ENCODE measurements at regions not wholly inside any gene's neighbourhood (a gene's known extent, or its start where the extent isn't known, plus 50 kb on each side); places are given as distances from the start of the nearest gene placed in this dataset.

DNA sequence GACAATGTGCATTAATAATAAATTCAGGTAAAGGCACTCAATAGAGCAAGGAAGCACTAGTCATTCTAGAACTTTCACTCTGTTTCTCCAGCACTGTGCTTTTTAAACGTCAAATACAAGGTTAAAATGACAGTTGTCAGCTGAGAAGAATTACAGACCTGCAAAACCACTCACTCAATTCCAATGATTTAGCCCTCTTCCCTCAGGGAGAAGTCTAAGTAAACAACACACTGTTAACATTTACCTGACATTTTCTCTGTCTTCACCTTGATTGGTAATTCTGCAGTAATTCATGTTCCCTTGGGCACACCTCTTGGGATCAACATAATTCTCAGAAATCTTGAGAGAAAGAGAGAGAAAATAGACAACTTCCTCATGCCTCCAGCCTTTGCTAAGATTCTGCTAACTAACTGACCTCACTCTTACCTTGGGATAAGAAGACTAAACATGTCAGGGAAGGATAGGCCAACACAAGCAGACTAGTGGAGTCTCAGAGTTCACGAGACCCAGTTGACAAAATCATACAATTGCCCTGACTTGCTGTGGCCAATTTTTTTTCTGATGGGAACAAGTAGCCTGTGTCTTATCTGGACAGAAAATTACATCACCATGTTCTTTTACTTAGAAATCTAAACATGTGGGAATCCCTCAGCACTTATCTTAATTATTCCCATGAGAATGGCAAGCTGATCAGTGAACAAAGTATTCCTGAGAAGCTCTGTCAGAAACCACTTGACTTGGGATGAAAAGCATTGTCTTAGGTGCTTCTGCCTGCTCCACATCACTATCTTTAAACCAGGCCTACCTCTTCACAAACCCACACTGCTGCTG, 516.8 kb upstream of the FAT3 start:
- no peak overlapping the region for H2AFZ ChIP-seq (ENCODE audit: low read length)
- no peaks in the 10 kb centered on the region for H3K9me2 ChIP-seq (replicated peaks; ENCODE audit: insufficient read depth, low read length)
- H4K20me1 ChIP-seq (ENCODE audit: insufficient read depth, low read length) = no peaks in the 10 kb centered on the region
- H3K79me2 ChIP-seq (ENCODE audit: low read length) = no peaks in the 10 kb centered on the region
- H3K9ac ChIP-seq (ENCODE audit: low read length) = no peak overlapping the region
- no peak overlapping the region for H3K27ac ChIP-seq (ENCODE audit: low read length)
- DNase-seq = no peak
- H3K4me2 ChIP-seq (ENCODE audit: low read depth, low read length) = no peak overlapping the region
- H3K36me3 ChIP-seq (replicated peaks; ENCODE audit: insufficient read depth, low read length) = no peaks in the 10 kb centered on the region
- H3K27me3 ChIP-seq (replicated peaks; ENCODE audit: insufficient read depth, low read length) = no peaks in the 10 kb centered on the region
- H3F3A ChIP-seq (ENCODE audit: insufficient read depth, low read length) = no peaks in the 10 kb centered on the region
- H3K4me1 ChIP-seq (ENCODE audit: low read length) = no peaks in the 10 kb centered on the region
- H3K9me3 ChIP-seq (replicated peaks; ENCODE audit: insufficient read depth, low read length) = no peaks in the 10 kb centered on the region
- TF ChIP-seq, protein P1, sequence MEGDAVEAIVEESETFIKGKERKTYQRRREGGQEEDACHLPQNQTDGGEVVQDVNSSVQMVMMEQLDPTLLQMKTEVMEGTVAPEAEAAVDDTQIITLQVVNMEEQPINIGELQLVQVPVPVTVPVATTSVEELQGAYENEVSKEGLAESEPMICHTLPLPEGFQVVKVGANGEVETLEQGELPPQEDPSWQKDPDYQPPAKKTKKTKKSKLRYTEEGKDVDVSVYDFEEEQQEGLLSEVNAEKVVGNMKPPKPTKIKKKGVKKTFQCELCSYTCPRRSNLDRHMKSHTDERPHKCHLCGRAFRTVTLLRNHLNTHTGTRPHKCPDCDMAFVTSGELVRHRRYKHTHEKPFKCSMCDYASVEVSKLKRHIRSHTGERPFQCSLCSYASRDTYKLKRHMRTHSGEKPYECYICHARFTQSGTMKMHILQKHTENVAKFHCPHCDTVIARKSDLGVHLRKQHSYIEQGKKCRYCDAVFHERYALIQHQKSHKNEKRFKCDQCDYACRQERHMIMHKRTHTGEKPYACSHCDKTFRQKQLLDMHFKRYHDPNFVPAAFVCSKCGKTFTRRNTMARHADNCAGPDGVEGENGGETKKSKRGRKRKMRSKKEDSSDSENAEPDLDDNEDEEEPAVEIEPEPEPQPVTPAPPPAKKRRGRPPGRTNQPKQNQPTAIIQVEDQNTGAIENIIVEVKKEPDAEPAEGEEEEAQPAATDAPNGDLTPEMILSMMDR (IDR thresholded peaks at IDR 0.05; ENCODE audit: low read length) = no peak
- no peak for TF ChIP-seq EZH2phosphoT487 (IDR thresholded peaks at IDR 0.05; ENCODE audit: low read length)
- no peak for TF ChIP-seq EZH2 (optimal IDR thresholded peaks at IDR 0.05; ENCODE audit: low read depth, low read length)
- no peak overlapping the region for H3K4me3 ChIP-seq (ENCODE audit: low read length)

DNA sequence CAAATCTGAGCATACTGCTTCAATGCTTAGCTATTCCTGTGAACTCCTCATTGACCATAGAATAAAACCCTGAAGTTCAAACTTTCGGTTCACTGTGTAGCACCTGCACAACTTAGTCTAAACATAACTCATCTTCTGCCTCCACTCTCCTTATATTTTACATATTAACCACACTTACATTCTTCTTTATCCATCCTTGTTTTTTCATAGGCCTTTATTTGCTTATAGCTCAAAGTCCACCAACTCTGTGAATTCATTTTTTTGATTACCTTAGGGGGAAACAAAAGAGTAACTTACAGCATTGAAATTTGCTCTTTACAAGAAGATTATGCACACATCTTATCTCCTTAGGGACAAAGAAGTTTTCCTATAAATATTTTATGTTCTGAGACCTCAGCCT, 521.6 kb upstream of the FAT3 start:
- Histone ChIP-seq H3K4me2 (ENCODE audit: low read depth, low read length) (no peak overlapping the region), H3K27me3 (replicated peaks; ENCODE audit: insufficient read depth, low read length) (no peaks in the 10 kb centered on the region), H3K36me3 (replicated peaks; ENCODE audit: insufficient read depth, low read length) (no peaks in the 10 kb centered on the region), H4K20me1 (ENCODE audit: insufficient read depth, low read length) (no peaks in the 10 kb centered on the region), H3F3A (ENCODE audit: insufficient read depth, low read length) (no peaks in the 10 kb centered on the region), H3K79me2 (ENCODE audit: low read length) (no peaks in the 10 kb centered on the region), H2AFZ (ENCODE audit: low read length) (no peak overlapping the region), H3K9me2 (replicated peaks; ENCODE audit: insufficient read depth, low read length) (no peaks in the 10 kb centered on the region), H3K27ac (ENCODE audit: low read length) (no peak overlapping the region), H3K9ac (ENCODE audit: low read length) (no peak overlapping the region), H3K4me3 (ENCODE audit: low read length) (no peak overlapping the region), H3K9me3 (replicated peaks; ENCODE audit: insufficient read depth, low read length) (no peaks in the 10 kb centered on the region), H3K4me1 (ENCODE audit: low read length) (no peaks in the 10 kb centered on the region)
- no peak for DNase-seq
- TF ChIP-seq, protein P1 (IDR thresholded peaks at IDR 0.05; ENCODE audit: low read length) = no peak
- TF ChIP-seq EZH2 (optimal IDR thresholded peaks at IDR 0.05; ENCODE audit: low read depth, low read length) = no peak
- no peak for TF ChIP-seq EZH2phosphoT487 (IDR thresholded peaks at IDR 0.05; ENCODE audit: low read length)

DNA sequence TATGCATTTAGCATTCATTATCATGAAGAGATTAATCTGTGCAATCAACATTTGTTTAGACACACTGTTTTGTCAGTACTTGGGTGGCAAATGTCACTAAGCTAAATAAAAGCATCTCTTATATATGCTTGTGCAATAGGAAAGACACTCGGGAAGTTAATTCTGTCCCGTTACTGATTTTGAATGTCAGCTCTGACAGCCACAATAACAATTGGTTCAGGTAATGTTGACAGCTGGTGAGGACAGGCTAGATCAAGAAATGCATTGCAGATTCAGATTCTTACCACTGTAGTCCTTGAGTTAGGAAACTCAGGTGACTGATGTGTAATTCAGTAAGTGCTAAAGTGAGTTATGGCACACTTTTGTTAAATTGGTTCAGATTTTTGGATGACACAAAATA, 523.8 kb upstream of the FAT3 start:
- Histone ChIP-seq H3F3A (ENCODE audit: insufficient read depth, low read length) (no peaks in the 10 kb centered on the region), H3K36me3 (replicated peaks; ENCODE audit: insufficient read depth, low read length) (no peaks in the 10 kb centered on the region), H3K4me2 (ENCODE audit: low read depth, low read length) (no peak overlapping the region), H3K9me2 (replicated peaks; ENCODE audit: insufficient read depth, low read length) (no peaks in the 10 kb centered on the region), H3K9me3 (replicated peaks; ENCODE audit: insufficient read depth, low read length) (no peaks in the 10 kb centered on the region), H3K9ac (ENCODE audit: low read length) (no peak overlapping the region), H3K4me1 (ENCODE audit: low read length) (no peaks in the 10 kb centered on the region), H3K79me2 (ENCODE audit: low read length) (no peaks in the 10 kb centered on the region), H3K27ac (ENCODE audit: low read length) (no peak overlapping the region), H3K27me3 (replicated peaks; ENCODE audit: insufficient read depth, low read length) (no peaks in the 10 kb centered on the region), H4K20me1 (ENCODE audit: insufficient read depth, low read length) (no peaks in the 10 kb centered on the region), H2AFZ (ENCODE audit: low read length) (no peak overlapping the region), H3K4me3 (ENCODE audit: low read length) (no peak overlapping the region)
- DNase-seq = no peak
- TF ChIP-seq, protein P1 (IDR thresholded peaks at IDR 0.05; ENCODE audit: low read length) = no peak
